Fibroblast of lung (primary cell): ENCODE measurements at regions not wholly inside any gene's neighbourhood (a gene's known extent, or its start where the extent isn't known, plus 50 kb on each side); places are given as distances from the start of the nearest gene placed in this dataset.

Source experiments
- DNase-seq, 2 donors: peaks; one replicate each; pipeline versions ENCODE4 v3.0.0 to v3.0.0-alpha.2; 2010; ENCODE audit warnings: low read depth in 2 of 2
- H2AFZ ChIP-seq: 2 replicates; pipeline ENCODE4 v1.5.1; 2012; ENCODE audit warnings: low read length, control low read depth, inconsistent platforms
- H3K27ac ChIP-seq: 2 replicates; pipeline ENCODE4 v1.5.1; 2011; ENCODE audit warnings: low read length, control low read depth; ENCODE audit not compliant: insufficient read depth
- H3K27me3 ChIP-seq: 2 replicates; pipeline ENCODE4 v1.5.1; 2011; ENCODE audit warnings: mild to moderate bottlenecking, low read length; ENCODE audit not compliant: control insufficient read depth, insufficient read depth
- H3K36me3 ChIP-seq: 2 replicates; pipeline ENCODE4 v1.5.1; 2011; ENCODE audit warnings: low read length; ENCODE audit not compliant: control insufficient read depth, insufficient read depth
- H3K4me1 ChIP-seq: 2 replicates; pipeline ENCODE4 v1.5.1; 2011; ENCODE audit warnings: low read length; ENCODE audit not compliant: control insufficient read depth, insufficient read depth; ENCODE audit errors: extremely low read depth
- H3K4me2 ChIP-seq: 2 replicates; pipeline ENCODE4 v1.5.1; 2011; ENCODE audit warnings: low read length, control low read depth; ENCODE audit not compliant: insufficient read depth; ENCODE audit errors: extremely low read depth
- H3K4me3 ChIP-seq, 4 experiments: fragments of 200-600 bp in 1 of 4; sonication (generic) in 1 of 4; replicated peaks in 1 of 4; 2 replicates each; pipeline ENCODE4 v1.5.1; 2011 to 2016; ENCODE audit warnings: low read length in 4 of 4, low read depth in 3 of 4, mild to moderate bottlenecking in 3 of 4, control low read depth in 2 of 4, inconsistent platforms in 1 of 4, mixed read lengths in 1 of 4; ENCODE audit not compliant: insufficient read depth in 1 of 4; ENCODE audit errors: control extremely low read depth in 1 of 4
- H3K79me2 ChIP-seq: 2 replicates; pipeline ENCODE4 v1.5.1; 2012; ENCODE audit warnings: mild to moderate bottlenecking, low read length, inconsistent platforms; ENCODE audit not compliant: control insufficient read depth, insufficient read depth
- H3K9ac ChIP-seq: 2 replicates; pipeline ENCODE4 v1.5.1; 2011; ENCODE audit warnings: mild to moderate bottlenecking, low read length, control low read depth; ENCODE audit not compliant: insufficient read depth
- H3K9me3 ChIP-seq: 2 replicates; pipeline ENCODE4 v1.5.1; 2012; ENCODE audit warnings: low read depth, low read length; ENCODE audit not compliant: control insufficient read depth, insufficient read depth
- H4K20me1 ChIP-seq: 2 replicates; pipeline ENCODE4 v1.5.1; 2011; ENCODE audit warnings: low read length; ENCODE audit not compliant: control insufficient read depth, insufficient read depth; ENCODE audit errors: extremely low read depth
- CTCF ChIP-seq, 2 donors: IDR thresholded peaks in 1 of 2; conservative IDR thresholded peaks in 1 of 2; 1 replicate in 1 of 2; 2 replicates in 1 of 2; pipeline ENCODE4 v1.5.1; 2011 to 2012; ENCODE audit warnings: low read length in 2 of 2, control low read depth in 1 of 2, inconsistent platforms in 1 of 2, low read depth in 1 of 2, mild to moderate bottlenecking in 1 of 2
- EZH2 ChIP-seq: IDR thresholded peaks from 2 replicates; pipeline ENCODE4 v1.5.1; 2012; ENCODE audit warnings: low read length, control low read depth, mild to moderate bottlenecking; ENCODE audit errors: missing control alignments

- H3K27ac ChIP-seq: no peak overlapping the region
- no peaks in the 10 kb centered on the region for H3K27me3 ChIP-seq
- peak; percentile 62 to 95 for DNase-seq
- H3K4me3 ChIP-seq: no peak overlapping the region
- H4K20me1 ChIP-seq: no peaks in the 10 kb centered on the region
- H2AFZ ChIP-seq: no peak overlapping the region
- no peaks in the 10 kb centered on the region for H3K9me3 ChIP-seq
- no peak overlapping the region for H3K4me2 ChIP-seq
- no peak overlapping the region for H3K9ac ChIP-seq
- no peaks in the 10 kb centered on the region for H3K36me3 ChIP-seq
- H3K79me2 ChIP-seq: no peaks in the 10 kb centered on the region
- TF ChIP-seq EZH2: no peak
- TF ChIP-seq CTCF (conservative IDR thresholded peaks at IDR 0.05 in 1 of 2, IDR thresholded peaks at IDR 0.05 in 1 of 2; ENCODE audit: low read depth in 1 of 2, low read length in 2 of 2): no peak
- H3K4me1 ChIP-seq: no peaks in the 10 kb centered on the region
These were observed 755.9 kb downstream of the LIG4 start for GRCh38 chr13:107459430-107459829.

GRCh38 chr13:107458269-107458668 is 757.1 kb downstream of the LIG4 start:
- H3K27ac ChIP-seq: no peak overlapping the region
- H3K4me2 ChIP-seq: no peak overlapping the region
- no peak for TF ChIP-seq EZH2
- no peak for TF ChIP-seq CTCF (conservative IDR thresholded peaks at IDR 0.05 in 1 of 2, IDR thresholded peaks at IDR 0.05 in 1 of 2; ENCODE audit: low read depth in 1 of 2, low read length in 2 of 2)
- H3K79me2 ChIP-seq: no peaks in the 10 kb centered on the region
- H3K9ac ChIP-seq: no peak overlapping the region
- no peaks in the 10 kb centered on the region for H3K9me3 ChIP-seq
- H4K20me1 ChIP-seq: no peaks in the 10 kb centered on the region
- no peak overlapping the region for H2AFZ ChIP-seq
- H3K36me3 ChIP-seq: no peaks in the 10 kb centered on the region
- no peaks in the 10 kb centered on the region for H3K4me1 ChIP-seq
- DNase-seq: no peak
- no peak overlapping the region for H3K4me3 ChIP-seq
- no peaks in the 10 kb centered on the region for H3K27me3 ChIP-seq

- H2AFZ ChIP-seq: no peak overlapping the region
- no peaks in the 10 kb centered on the region for H3K36me3 ChIP-seq
- no peaks in the 10 kb centered on the region for H3K27me3 ChIP-seq
- TF ChIP-seq CTCF (conservative IDR thresholded peaks at IDR 0.05 in 1 of 2, IDR thresholded peaks at IDR 0.05 in 1 of 2; ENCODE audit: low read depth in 1 of 2, low read length in 2 of 2) (no peak), EZH2 (no peak)
- H3K4me2 ChIP-seq: no peak overlapping the region
- no peak overlapping the region for H3K27ac ChIP-seq
- no peak overlapping the region for H3K9ac ChIP-seq
- no peaks in the 10 kb centered on the region for H4K20me1 ChIP-seq
- no peaks in the 10 kb centered on the region for H3K79me2 ChIP-seq
- H3K4me1 ChIP-seq: no peaks in the 10 kb centered on the region
- no peaks in the 10 kb centered on the region for H3K9me3 ChIP-seq
- H3K4me3 ChIP-seq: no peak overlapping the region
- DNase-seq: no peak
These were observed 757.6 kb downstream of the LIG4 start for GRCh38 chr13:107457686-107458085.
